IPS-18a (cell line): ENCODE measurements at regions not wholly inside any gene's neighbourhood (a gene's known extent, or its start where the extent isn't known, plus 50 kb on each side); places are given as distances from the start of the nearest gene placed in this dataset.

ENCODE experiments used
- H3K27ac ChIP-seq: one replicate; pipeline ENCODE4 v1.5.1; 2013; ENCODE audit warnings: low read length
- H3K27me3 ChIP-seq: one replicate; pipeline ENCODE4 v1.6.1; 2013; ENCODE audit warnings: mild to moderate bottlenecking, low read length; ENCODE audit not compliant: control insufficient read depth, insufficient read depth
- H3K36me3 ChIP-seq: one replicate; pipeline ENCODE4 v1.6.1; 2013; ENCODE audit warnings: low read depth, low read length; ENCODE audit not compliant: control insufficient read depth
- H3K4me1 ChIP-seq: one replicate; pipeline ENCODE4 v1.6.1; 2013; ENCODE audit warnings: low read depth, low read length; ENCODE audit not compliant: control insufficient read depth
- H3K4me3 ChIP-seq: one replicate; pipeline ENCODE4 v1.5.1; 2013; ENCODE audit warnings: low read length
- H3K9ac ChIP-seq: one replicate; pipeline ENCODE4 v1.6.1; 2013; ENCODE audit warnings: mild to moderate bottlenecking, low read length, moderate library complexity
- H3K9me3 ChIP-seq: one replicate; pipeline ENCODE4 v1.6.1; 2013; ENCODE audit warnings: low read depth, low read length; ENCODE audit not compliant: control insufficient read depth

- Histone ChIP-seq H3K36me3 (no peaks in the 10 kb centered on the region), H3K4me1 (no peaks in the 10 kb centered on the region), H3K27ac (no peak overlapping the region), H3K4me3 (no peak overlapping the region), H3K9ac (no peak overlapping the region), H3K9me3 (no peaks in the 10 kb centered on the region), H3K27me3 (no peaks in the 10 kb centered on the region)
Observed at GRCh38 chr3:106364477-106364876, 495.7 kb upstream of the CBLB start.

GRCh38 chr3:106365061-106365691 lies 496.4 kb upstream of the CBLB start:
- Histone ChIP-seq H3K27ac (no peak overlapping the region), H3K4me1 (no peaks in the 10 kb centered on the region), H3K27me3 (no peaks in the 10 kb centered on the region), H3K9me3 (no peaks in the 10 kb centered on the region), H3K4me3 (no peak overlapping the region), H3K36me3 (no peaks in the 10 kb centered on the region), H3K9ac (no peak overlapping the region)

- no peaks in the 10 kb centered on the region for H3K36me3 ChIP-seq
- H3K27me3 ChIP-seq, result no peaks in the 10 kb centered on the region
- no peaks in the 10 kb centered on the region for H3K4me1 ChIP-seq
- no peak overlapping the region for H3K27ac ChIP-seq
- no peaks in the 10 kb centered on the region for H3K9me3 ChIP-seq
- no peak overlapping the region for H3K4me3 ChIP-seq
- H3K9ac ChIP-seq, result no peak overlapping the region
Observed at GRCh38 chr3:106366352-106366751, 497.5 kb upstream of the CBLB start.

GRCh38 chr3:106367496-106367895 lies 498.7 kb upstream of the CBLB start:
- Histone ChIP-seq H3K27me3 (no peaks in the 10 kb centered on the region), H3K27ac (no peak overlapping the region), H3K9ac (no peak overlapping the region), H3K4me1 (no peaks in the 10 kb centered on the region), H3K4me3 (no peak overlapping the region), H3K36me3 (no peaks in the 10 kb centered on the region), H3K9me3 (no peaks in the 10 kb centered on the region)

GRCh38 chr3:106371221-106371970 lies 502.6 kb upstream of the CBLB start:
- Histone ChIP-seq H3K27ac (no peak overlapping the region), H3K27me3 (no peaks in the 10 kb centered on the region), H3K4me3 (no peak overlapping the region), H3K36me3 (no peaks in the 10 kb centered on the region), H3K9ac (no peak overlapping the region), H3K4me1 (no peaks in the 10 kb centered on the region), H3K9me3 (no peaks in the 10 kb centered on the region)

GRCh38 chr3:106371971-106372805 lies 503.4 kb upstream of the CBLB start:
- Histone ChIP-seq H3K36me3 (no peaks in the 10 kb centered on the region), H3K9ac (no peak overlapping the region), H3K27ac (no peak overlapping the region), H3K4me1 (no peaks in the 10 kb centered on the region), H3K9me3 (no peaks in the 10 kb centered on the region), H3K4me3 (no peak overlapping the region), H3K27me3 (no peaks in the 10 kb centered on the region)

- no peaks in the 10 kb centered on the region for H3K27me3 ChIP-seq
- H3K4me3 ChIP-seq, result no peak overlapping the region
- no peak overlapping the region for H3K9ac ChIP-seq
- H3K9me3 ChIP-seq, result no peaks in the 10 kb centered on the region
- H3K27ac ChIP-seq, result no peak overlapping the region
- H3K36me3 ChIP-seq, result no peaks in the 10 kb centered on the region
- no peaks in the 10 kb centered on the region for H3K4me1 ChIP-seq
Observed at GRCh38 chr3:106372806-106373190, 504.0 kb upstream of the CBLB start.

GRCh38 chr3:106376016-106376570 lies 507.3 kb upstream of the CBLB start:
- Histone ChIP-seq H3K27ac (no peak overlapping the region), H3K36me3 (no peaks in the 10 kb centered on the region), H3K4me1 (no peaks in the 10 kb centered on the region), H3K9ac (no peak overlapping the region), H3K9me3 (no peaks in the 10 kb centered on the region), H3K27me3 (no peaks in the 10 kb centered on the region), H3K4me3 (no peak overlapping the region)

GRCh38 chr3:106379251-106379750 lies 510.5 kb upstream of the CBLB start:
- Histone ChIP-seq H3K4me3 (no peak overlapping the region), H3K27me3 (no peaks in the 10 kb centered on the region), H3K36me3 (no peaks in the 10 kb centered on the region), H3K9me3 (no peaks in the 10 kb centered on the region), H3K27ac (no peak overlapping the region), H3K4me1 (no peaks in the 10 kb centered on the region), H3K9ac (no peak overlapping the region)

GRCh38 chr3:106380232-106380631 lies 511.4 kb upstream of the CBLB start:
- no peak overlapping the region for H3K4me3 ChIP-seq
- H3K9me3 ChIP-seq, result no peaks in the 10 kb centered on the region
- no peaks in the 10 kb centered on the region for H3K27me3 ChIP-seq
- H3K27ac ChIP-seq, result no peak overlapping the region
- no peaks in the 10 kb centered on the region for H3K4me1 ChIP-seq
- H3K36me3 ChIP-seq, result no peaks in the 10 kb centered on the region
- no peak overlapping the region for H3K9ac ChIP-seq

- no peak overlapping the region for H3K4me3 ChIP-seq
- no peak overlapping the region for H3K9ac ChIP-seq
- no peaks in the 10 kb centered on the region for H3K9me3 ChIP-seq
- H3K4me1 ChIP-seq, result no peaks in the 10 kb centered on the region
- H3K27me3 ChIP-seq, result no peaks in the 10 kb centered on the region
- H3K27ac ChIP-seq, result no peak overlapping the region
- H3K36me3 ChIP-seq, result no peaks in the 10 kb centered on the region
Observed at GRCh38 chr3:106381286-106381938, 512.6 kb upstream of the CBLB start.
